ENCODE measurements at regions not wholly inside any gene's neighbourhood (a gene's known extent, or its start where the extent isn't known, plus 50 kb on each side); places are given as distances from the start of the nearest gene placed in this dataset.

DNA sequence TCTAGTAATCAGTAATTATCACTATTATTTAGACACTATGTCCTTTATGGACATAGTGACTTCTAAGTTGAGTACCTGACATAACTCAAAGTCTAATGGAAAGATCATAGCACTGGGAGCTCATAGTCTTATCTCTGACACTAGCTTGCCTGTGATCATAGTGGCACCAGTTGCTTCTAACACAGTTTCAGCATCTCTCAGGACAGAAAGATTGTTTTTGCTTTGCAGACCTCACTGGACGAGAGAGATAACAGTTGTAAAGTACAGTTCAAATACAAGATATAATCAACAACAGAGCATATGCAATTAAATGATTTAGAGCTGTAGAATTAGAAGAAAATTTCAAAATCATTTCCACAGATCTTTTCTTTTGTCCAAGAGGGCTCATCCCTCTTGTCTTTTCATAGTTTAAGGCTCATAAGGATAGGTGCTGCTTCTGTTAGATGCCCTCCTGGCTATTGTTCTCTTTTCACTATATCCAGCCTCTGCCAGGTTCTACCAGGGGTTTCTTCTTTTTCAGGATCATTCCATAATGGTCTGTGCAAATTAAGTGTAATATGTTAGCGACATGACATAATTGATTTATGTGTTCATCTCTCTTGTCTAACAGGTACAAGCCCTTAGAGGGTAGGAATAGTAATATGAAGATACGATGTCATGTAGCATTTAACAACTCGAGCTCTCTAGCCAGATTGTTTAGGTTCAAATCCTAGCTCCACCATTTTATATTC lies 1175.4 kb upstream of the TENM4 start:
- DNase-seq (ENCODE audit: low read depth), result no peak

DNA sequence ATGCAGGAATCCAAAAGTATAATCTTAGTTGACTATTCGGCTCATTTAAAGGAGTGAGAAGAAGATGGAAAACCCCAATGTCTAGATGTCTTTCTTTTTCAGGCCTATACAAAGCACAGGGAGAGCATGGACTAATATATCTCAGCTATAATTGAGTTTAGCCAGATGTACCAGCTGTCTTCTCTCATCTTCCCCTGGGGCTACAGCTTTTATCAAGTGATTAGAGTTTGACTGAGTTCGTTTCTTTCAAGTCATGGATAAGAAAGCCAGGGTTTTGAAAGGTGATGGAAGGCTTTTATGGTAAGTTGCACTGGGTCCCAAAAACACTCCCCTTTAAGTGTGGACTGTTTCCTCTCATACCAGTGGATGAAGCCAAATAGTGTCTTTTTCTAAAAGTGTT lies 1172.8 kb upstream of the TENM4 start:
- no peak for DNase-seq (ENCODE audit: low read depth)

DNA sequence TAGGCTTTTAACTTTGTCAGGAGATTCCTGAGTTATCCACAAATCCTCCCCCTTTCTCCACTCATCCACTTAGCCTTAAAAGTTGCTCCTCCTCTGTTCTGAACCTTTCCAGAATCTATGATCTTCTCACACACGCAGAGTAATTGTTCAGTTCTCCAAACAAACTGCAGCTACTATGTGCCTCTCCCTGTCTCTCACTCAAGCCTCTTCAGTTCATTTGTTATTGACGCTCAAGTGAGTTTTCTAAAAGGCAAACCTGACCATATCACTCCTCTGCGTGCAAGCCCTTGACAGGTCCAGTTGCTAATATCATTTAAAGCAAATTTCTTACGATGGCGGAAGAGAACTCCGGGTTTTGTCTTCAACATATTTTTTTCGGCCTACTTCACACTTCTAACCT lies 1169.7 kb upstream of the TENM4 start:
- no peak for DNase-seq (ENCODE audit: low read depth)

DNA sequence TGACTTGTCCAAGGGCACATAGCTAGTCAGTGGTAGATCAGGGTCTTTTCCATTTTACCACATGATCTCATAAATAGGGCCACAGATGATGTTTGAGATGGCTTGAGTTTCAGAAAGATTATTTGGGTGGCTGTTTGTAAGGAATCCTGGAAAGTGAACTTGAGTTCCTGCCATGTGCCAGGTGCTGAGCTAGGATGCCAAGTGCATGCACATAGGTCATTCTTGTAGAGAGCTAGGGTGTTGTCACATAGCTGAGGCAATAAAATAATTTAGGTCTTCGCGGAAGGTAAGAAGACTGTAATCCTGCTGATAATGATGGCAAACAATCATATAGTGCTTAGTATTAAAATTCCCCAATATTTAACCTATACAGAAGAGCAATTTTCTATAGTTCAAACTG lies 1162.6 kb upstream of the TENM4 start:
- no peak for DNase-seq (ENCODE audit: low read depth)

DNA sequence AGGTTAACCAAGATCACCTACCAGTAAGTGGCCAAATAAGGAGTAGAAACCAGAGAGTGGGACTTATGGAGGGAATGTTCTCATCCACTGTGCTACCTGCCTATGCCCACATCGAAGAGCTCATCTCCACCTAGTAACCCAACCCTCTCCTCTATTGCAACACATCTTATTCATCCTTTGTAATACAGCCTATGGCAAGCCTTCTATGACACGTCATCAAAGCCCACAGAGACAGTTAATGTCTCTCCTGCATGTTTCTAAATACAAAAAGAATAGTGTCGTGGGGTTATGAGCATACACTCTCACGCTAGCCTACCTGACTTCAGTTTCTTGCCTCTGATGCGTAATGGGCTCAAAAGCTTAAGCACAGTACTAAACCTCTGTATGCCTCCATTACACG lies 1158.1 kb upstream of the TENM4 start:
- no peak for DNase-seq (ENCODE audit: low read depth)

DNA sequence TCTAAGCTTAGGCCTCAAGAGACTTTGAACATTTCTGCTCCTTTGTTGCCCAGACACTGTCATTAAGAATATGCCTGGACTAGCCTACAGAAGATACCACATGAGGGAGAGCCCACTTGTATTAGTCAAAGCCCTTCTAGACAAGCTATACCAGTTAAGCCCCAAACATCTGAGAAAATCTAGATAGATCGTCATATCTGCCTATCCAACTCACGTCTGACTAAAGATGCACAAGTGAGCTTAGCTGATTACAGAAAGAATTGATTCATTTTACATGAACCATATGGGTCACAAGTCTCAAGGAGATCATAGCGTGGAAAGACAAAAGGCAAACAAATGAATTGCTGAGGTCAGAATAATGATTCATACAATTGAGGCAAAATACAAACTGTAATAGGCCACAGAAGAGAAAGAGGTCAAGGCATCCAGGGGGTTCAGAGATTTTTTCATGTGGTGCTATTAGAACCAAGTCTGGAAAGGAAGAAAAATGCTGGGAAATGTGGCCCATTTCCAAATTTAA lies 1155.5 kb upstream of the TENM4 start:
- no peak for DNase-seq (ENCODE audit: low read depth)

DNA sequence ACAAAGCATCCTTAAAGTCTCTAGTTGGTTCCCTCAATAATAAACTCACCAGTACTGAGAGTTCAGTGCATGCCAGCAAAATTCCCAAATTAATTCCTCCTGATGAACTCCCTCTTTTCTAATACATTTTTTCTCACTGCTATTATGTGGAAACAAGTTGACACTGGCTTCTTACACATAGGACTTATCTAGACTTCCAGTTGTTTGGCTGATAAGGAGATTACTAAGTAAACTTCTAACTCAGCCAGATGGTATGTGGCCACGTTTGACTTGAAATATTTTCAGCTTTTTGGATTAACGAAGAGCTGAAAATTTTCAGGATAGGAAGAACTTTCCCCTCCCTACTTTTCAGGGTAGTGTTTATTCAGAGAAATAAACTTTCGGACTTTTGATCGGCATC lies 1154.2 kb upstream of the TENM4 start:
- DNase-seq (ENCODE audit: low read depth), result no peak

DNA sequence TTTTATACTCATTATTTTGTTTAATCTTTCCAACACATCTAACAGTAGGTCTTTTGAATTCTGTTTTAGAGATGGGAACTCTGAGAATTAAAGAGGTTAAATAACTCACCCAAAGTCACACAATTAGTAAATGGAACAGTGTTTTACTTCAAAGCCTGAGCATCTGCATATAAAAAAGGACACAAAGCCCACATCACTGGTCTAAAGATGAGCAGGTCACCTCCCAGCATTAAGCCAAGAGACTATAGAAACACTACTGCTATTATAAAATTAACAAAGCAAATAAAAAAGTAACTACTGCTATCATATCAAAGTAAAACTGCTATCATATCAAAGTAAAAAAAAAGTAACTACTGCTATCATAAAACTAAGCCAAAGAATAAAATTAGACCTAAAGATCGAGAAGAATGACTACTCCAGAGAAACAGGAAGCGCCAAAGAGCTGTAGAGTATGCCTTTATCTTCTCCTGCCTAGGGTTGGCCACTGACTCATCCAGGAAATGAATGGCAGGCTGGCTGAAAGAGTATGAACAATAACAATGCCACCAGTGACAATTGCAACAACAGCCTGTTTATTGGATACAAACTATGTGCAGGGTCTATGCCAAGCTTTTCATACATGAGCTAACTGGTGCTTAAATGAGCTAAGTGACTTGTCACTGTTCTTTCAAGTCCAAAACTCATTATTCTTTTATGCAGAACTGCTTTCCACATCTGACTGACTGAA lies 1153.0 kb upstream of the TENM4 start:
- no peak for DNase-seq (ENCODE audit: low read depth)

DNA sequence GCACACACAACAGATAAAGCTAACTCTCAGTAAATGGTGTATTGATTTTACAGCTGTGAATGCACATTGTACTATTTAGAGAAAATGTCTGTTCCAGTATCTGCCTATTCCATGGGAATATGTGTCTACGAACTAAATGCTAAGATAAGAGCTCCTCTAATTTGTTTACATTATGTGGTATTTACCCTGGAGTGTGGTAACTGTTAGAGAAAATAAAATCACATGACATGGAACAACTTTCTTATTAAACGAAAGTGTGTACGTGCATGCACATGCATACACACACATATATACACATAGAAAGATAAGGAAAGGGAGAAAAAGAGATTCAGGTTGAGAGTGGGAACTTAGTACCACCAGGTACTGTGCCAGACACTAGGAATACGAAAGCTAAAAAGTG lies 1151.7 kb upstream of the TENM4 start:
- DNase-seq (ENCODE audit: low read depth), result no peak

DNA sequence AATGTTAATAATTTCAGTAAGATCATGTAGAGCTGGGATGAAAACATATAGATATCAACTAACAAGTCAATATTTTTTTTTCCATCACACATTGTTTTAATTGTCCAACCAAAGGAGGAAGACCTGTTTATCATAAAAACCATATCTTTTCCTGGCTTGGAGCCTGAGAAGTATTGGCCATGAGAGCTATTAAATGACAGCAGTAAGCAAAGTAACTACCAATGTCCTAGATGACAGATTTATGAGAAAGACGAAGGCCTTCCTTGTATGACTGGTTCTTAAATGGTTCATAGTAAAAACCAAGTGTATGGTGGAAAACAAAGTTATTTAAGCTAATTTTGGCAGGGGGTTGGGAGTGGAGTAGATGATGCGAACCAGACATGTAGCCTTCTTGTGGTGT lies 1147.1 kb upstream of the TENM4 start:
- DNase-seq (ENCODE audit: low read depth), result no peak

DNA sequence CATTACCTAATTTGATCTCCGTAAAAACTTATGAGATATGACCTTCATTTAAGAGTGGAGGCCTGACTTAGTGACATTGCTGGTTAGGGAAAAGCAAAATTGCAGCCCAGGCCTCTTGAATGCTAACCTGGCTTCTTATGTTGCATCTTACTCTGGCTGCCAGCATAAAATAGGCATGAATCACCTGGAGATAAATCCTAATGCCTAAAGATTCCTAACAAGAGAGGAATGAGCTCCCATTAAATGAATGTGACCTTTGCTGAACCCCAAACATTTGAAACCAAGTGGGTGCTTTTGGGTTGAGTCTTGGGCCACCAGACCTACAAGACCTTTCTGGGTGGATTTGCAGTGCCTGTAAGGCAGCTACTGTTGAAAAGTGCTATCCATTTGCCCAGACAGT lies 1145.6 kb upstream of the TENM4 start:
- no peak for DNase-seq (ENCODE audit: low read depth)

DNA sequence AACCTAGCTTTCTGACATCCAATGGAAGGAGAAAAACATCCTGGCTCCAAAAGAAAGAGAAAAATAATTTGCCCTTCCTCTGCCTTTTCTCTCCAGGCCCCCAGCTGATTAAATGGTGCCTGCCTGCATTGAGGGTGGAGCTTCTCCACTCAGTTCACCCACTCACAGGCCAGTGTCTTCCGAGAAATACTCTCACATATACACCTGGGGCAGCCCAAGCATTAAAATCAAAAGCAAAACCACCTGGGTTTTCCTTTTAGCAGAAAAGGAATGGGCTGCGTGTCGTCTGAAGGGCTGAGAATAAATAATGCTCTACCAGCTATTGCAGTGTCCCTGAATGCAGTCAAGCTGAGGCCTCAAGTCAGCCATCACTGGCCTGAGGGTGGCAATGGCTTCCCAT lies 1143.8 kb upstream of the TENM4 start:
- DNase-seq (ENCODE audit: low read depth), result no peak

DNA sequence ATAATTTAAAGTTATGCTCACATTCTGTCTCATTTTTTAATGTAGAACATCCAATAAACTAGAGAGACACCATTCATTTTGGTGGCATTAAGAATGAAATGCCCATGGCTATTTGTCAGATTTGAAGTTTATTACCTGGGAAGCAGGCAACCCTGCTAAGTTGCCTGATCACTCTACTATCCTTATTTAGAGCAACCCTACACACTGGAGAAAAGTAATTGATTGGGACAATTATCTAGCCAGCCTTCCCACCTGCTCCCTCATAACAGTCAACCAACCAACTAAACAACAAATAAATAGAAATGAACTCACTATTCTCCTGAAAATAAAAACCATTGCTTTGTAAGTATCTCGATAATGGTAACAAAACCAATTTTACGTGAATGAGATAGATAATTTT lies 1129.0 kb upstream of the TENM4 start:
- DNase-seq (ENCODE audit: low read depth), result no peak

DNA sequence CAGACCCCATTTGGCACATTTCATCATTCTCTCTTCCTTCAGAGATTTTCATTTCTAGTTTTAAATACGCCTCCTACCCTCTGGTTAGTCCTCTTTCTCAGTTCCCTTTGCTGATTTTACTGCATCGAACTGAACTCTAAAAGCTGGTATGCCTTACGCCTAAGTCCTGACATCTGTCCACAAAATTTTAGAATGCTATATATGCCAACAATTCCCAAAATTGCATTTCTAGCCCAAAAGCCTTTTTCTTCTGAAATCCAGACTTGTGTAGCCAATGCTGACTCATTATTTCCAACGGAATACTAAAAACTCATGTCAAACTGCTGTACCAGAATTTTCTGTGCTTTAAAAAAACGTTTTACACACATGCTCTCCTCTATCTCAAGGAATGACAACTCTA lies 1124.4 kb upstream of the TENM4 start:
- no peak for DNase-seq (ENCODE audit: low read depth)

DNA sequence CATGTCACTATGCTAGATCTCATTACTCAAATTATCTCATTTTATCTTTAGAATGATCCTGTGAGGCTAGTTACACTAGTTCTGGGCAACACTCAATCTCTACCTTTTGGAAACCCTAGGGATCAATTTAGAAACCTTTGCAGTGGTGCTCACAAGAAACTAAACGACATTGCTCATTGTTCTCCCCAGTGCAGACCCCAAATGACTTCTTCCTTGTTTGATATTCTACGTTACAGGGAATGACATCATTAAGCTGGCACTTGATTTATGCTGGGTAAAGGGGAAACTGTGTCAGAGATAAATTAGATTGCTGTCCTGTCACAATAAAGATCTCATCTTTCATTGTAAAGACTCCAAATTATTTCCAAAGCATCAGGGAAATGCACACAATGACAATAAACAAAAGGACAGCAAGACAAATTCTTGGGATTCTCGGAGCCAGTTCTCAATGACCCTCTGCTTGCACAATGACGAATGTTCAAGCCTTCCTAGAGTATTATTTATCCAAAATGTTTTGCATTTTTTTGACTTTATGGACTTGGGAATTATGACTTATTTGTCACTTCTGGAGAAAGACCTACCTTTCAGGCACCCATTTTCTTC lies 1121.8 kb upstream of the TENM4 start:
- DNase-seq (ENCODE audit: low read depth), result no peak

DNA sequence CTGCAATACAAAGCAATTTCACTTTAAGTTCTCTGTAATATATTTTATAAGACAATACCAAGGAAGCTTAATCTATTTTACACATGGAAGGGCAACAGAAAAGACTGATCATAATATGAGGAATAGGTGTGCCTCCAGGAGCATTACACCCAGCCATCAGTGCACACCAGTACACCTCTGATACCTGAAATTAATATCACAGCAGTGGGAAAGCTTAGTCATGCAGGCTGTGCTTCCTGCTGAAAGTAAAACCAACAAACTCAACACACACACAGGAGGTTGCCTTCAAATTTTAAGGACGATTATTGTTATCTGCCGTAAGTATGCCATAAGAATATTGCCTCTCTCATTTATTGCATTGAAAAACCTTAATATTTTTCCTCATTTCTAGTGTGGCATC lies 1119.1 kb upstream of the TENM4 start:
- no peak for DNase-seq (ENCODE audit: low read depth)

DNA sequence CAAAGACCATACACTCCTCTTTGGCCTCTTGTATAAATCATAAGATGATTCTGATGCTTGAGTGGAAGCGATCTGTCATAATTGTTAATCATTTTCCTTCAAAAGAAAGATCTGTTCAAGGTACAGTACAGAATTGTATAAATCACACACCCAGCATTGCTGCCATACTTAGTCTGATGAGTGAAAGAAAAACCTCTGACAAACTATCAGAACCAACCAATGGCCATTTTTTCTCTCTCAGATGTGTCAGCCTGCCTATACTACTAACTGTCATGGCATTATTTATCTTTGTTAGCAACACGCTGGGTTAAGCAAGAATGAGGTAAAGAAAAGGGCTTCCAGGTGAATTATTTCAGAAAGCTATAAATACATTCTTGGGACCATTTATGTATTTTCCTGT lies 1112.7 kb upstream of the TENM4 start:
- no peak for DNase-seq (ENCODE audit: low read depth)

DNA sequence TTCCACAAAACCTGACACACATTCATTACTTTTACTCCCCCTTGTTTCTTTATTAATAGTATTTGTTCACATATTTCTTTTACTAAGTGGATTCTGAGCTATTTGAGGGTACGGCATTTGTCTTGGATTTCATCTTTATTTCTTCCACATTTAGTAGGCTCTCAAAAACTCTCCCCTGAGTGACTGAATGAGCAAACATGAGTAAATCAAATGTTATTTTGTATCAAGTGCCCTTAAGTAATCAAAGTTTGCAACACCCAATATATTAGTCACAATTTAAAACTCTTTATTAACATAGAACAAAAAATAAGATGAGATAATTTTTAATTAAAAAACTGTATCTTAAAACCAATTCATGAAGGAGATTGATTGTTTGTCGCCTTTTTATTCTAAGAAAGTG lies 1101.9 kb upstream of the TENM4 start:
- DNase-seq (ENCODE audit: low read depth), result no peak

DNA sequence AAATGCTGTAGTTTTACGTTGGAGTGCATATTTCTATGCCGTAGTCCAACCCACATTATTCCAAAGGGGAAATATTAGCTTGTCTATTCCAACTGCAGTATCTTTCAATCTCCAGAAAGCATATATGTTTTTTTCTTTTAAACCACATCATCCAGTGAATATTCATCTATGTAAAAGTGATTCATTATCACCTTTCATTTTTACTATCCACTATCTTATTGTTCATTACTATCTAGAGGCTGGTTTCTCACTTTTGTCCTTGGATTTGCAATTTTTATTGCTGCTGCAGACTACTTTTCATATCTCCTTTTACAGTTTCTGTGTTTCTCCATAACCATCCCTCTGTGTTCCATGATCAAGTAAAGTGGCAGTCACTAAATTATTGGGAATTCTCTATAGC lies 1097.2 kb upstream of the TENM4 start:
- DNase-seq (ENCODE audit: low read depth), result no peak

DNA sequence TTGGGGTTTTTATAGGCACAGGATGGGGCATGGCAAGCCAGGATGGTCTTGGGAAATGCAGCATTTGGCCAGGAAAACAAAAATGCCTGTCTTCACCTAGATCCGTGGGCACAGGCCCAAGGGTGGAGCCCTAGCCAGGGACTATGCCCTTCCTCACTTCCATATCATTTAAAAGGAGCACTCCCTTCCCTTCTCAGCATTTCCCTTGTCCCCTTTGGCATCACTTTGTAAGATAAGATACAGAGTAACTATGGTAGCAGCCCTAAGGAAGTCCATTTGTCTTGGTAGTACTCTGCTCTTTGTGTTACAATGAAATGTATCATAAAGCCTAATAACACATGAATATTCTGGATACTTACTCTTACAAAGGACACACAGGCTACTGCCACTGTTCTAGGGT lies 1092.6 kb upstream of the TENM4 start:
- no peak for DNase-seq (ENCODE audit: low read depth)

DNA sequence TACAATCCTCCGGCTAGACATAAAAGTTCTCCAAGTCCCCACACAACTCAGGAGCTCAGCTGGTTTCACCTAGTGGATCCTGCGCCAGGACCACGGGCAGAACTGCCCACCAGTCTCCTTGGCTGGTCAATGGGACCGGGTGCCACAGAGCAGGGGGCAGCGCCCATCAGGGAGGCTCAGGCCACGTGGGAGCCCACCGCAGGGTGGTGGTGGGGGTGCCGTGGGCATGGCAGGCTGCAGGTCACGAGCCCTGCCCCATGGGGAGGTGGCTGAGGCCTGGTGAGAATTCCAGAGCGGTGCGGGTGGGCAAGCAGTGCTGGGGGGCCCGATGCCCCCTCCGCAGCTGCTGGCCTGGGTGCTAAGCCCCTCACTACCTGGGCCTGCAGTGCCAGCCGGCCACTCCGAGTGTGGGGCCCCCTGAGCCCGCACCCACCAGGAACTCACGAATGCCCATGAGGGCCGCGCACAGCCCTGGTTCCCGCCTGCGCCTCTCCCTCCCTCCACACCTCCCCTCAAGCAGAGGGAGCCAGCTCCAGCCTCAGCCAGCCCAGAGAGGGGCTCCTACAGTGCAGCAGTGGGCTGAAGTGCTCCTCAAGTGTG lies 1091.9 kb upstream of the TENM4 start:
- no peak for DNase-seq (ENCODE audit: low read depth)

DNA sequence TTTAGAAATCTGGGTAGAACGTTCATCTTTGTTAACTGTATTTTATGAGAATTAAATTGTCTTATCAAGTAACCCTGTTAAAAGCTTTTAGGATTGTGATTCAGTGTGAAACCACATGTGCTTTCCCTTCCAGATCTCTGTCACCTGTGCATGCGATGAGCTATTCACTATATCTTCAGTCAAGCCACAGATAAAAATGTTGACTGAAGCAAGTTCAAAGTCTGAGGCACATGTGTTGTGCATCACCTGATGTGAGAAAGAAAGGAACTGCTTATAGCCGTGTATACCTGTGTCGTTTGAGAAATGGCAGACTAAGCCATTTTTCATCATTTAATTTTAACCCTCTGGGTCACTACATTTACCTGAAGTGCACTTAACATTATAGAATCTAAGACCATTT lies 1088.9 kb upstream of the TENM4 start:
- DNase-seq (ENCODE audit: low read depth), result no peak
